ENCODE measurements at regions not wholly inside any gene's neighbourhood (a gene's known extent, or its start where the extent isn't known, plus 50 kb on each side); places are given as distances from the start of the nearest gene placed in this dataset.
"Not testable (repeated sequence)": the region's sequence is repeated elsewhere in the genome, so short reads cannot be mapped to it uniquely, and the experiment has no call there.

GRCh38 chr14:40216976-40217375 is 784.7 kb upstream of the FBXO33 start:
- TF ChIP-seq CTCF (IDR thresholded peaks at IDR 0.05; ENCODE audit: insufficient read depth, low read depth, low read length) = no peak
- Histone ChIP-seq H3K27me3 (ENCODE audit: control insufficient read depth, insufficient read depth, low read length) (no peaks in the 10 kb centered on the region), H3K4me3 (ENCODE audit: low read depth, low read length) (no peak overlapping the region), H3K36me3 (ENCODE audit: control insufficient read depth, insufficient read depth, low read length) (no peaks in the 10 kb centered on the region)
- POLR2A ChIA-PET = no interaction called here
- CTCF ChIA-PET = no interaction called here
- no peak for DNase-seq (ENCODE audit: low read depth)

GRCh38 chr14:40216408-40216807 is 784.2 kb upstream of the FBXO33 start:
- CTCF ChIA-PET; DNase-seq (ENCODE audit: low read depth); POLR2A ChIA-PET; H3K36me3 ChIP-seq (ENCODE audit: control insufficient read depth, insufficient read depth, low read length); H3K27me3 ChIP-seq (ENCODE audit: control insufficient read depth, insufficient read depth, low read length); H3K4me3 ChIP-seq (ENCODE audit: low read depth, low read length): not testable (repeated sequence)

GRCh38 chr14:40213701-40214100 is 781.5 kb upstream of the FBXO33 start:
- ChIA-PET CTCF (no interaction called here), POLR2A (no interaction called here)
- Histone ChIP-seq H3K36me3 (ENCODE audit: control insufficient read depth, insufficient read depth, low read length) (no peaks in the 10 kb centered on the region), H3K4me3 (ENCODE audit: low read depth, low read length) (no peak overlapping the region), H3K27me3 (ENCODE audit: control insufficient read depth, insufficient read depth, low read length) (no peaks in the 10 kb centered on the region)
- DNase-seq (ENCODE audit: low read depth) = no peak
- TF ChIP-seq CTCF (IDR thresholded peaks at IDR 0.05; ENCODE audit: insufficient read depth, low read depth, low read length) = no peak

- H3K27me3 ChIP-seq (ENCODE audit: control insufficient read depth, insufficient read depth, low read length) = no peaks in the 10 kb centered on the region
Observed at GRCh38 chr14:40204441-40205175, 772.4 kb upstream of the FBXO33 start.

GRCh38 chr14:40199101-40199500 is 766.9 kb upstream of the FBXO33 start:
- Histone ChIP-seq H3K36me3 (ENCODE audit: control insufficient read depth, insufficient read depth, low read length) (no peaks in the 10 kb centered on the region), H3K27me3 (ENCODE audit: control insufficient read depth, insufficient read depth, low read length) (no peaks in the 10 kb centered on the region), H3K4me3 (ENCODE audit: low read depth, low read length) (no peak overlapping the region)
- ChIA-PET POLR2A (no interaction called here), CTCF (interaction anchor here (0.7 kb wide), 1 partner anchor 657 kb away, joined by 6 read pairs; no protein-coding TSS in a partner anchor)
- DNase-seq (ENCODE audit: low read depth) = no peak
- no peak for TF ChIP-seq CTCF (IDR thresholded peaks at IDR 0.05; ENCODE audit: insufficient read depth, low read depth, low read length)

More at GRCh38 chr14:40204441-40205175, 772.4 kb upstream of the FBXO33 start:
- CTCF ChIA-PET = no interaction called here
- DNase-seq (ENCODE audit: low read depth) = no peak
- POLR2A ChIA-PET = no interaction called here
- no peaks in the 10 kb centered on the region for H3K36me3 ChIP-seq (ENCODE audit: control insufficient read depth, insufficient read depth, low read length)
- H3K4me3 ChIP-seq (ENCODE audit: low read depth, low read length) = no peak overlapping the region
- TF ChIP-seq CTCF (IDR thresholded peaks at IDR 0.05; ENCODE audit: insufficient read depth, low read depth, low read length) = no peak

GRCh38 chr14:40197344-40197743 is 765.1 kb upstream of the FBXO33 start:
- no peak for TF ChIP-seq CTCF (IDR thresholded peaks at IDR 0.05; ENCODE audit: insufficient read depth, low read depth, low read length)
- CTCF ChIA-PET = no interaction called here
- no peak for DNase-seq (ENCODE audit: low read depth)
- Histone ChIP-seq H3K36me3 (ENCODE audit: control insufficient read depth, insufficient read depth, low read length) (no peaks in the 10 kb centered on the region), H3K27me3 (ENCODE audit: control insufficient read depth, insufficient read depth, low read length) (no peaks in the 10 kb centered on the region), H3K4me3 (ENCODE audit: low read depth, low read length) (no peak overlapping the region)
- POLR2A ChIA-PET = no interaction called here
